ENCODE measurements at regions not wholly inside any gene's neighbourhood (a gene's known extent, or its start where the extent isn't known, plus 50 kb on each side); places are given as distances from the start of the nearest gene placed in this dataset.

DNA sequence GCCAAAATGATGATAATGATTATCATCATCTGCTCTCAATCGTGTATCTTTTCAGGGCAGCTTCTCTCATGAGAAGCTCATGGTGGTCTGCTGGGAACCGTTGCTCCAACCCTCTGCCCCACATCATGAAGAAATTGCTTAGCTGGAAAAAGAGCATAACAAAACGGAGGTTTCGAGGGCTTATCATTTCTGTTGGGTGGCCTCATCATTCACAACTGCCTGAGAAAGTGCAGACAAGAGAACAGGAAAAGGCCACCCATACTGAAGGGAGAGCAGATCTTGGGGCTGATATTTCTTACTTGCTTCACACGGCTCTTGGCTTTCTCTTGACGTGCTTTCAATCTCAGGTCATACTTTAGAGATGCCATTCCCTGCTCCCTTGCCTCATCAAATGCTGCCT, 471.6 kb downstream of the CD83 start:
- TF ChIP-seq, protein P1, sequence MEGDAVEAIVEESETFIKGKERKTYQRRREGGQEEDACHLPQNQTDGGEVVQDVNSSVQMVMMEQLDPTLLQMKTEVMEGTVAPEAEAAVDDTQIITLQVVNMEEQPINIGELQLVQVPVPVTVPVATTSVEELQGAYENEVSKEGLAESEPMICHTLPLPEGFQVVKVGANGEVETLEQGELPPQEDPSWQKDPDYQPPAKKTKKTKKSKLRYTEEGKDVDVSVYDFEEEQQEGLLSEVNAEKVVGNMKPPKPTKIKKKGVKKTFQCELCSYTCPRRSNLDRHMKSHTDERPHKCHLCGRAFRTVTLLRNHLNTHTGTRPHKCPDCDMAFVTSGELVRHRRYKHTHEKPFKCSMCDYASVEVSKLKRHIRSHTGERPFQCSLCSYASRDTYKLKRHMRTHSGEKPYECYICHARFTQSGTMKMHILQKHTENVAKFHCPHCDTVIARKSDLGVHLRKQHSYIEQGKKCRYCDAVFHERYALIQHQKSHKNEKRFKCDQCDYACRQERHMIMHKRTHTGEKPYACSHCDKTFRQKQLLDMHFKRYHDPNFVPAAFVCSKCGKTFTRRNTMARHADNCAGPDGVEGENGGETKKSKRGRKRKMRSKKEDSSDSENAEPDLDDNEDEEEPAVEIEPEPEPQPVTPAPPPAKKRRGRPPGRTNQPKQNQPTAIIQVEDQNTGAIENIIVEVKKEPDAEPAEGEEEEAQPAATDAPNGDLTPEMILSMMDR (IDR thresholded peaks at IDR 0.05; ENCODE audit: insufficient read depth, low read length, poor library complexity, severe bottlenecking), result no peak
- no peak for TF ChIP-seq EZH2phosphoT487 (conservative IDR thresholded peaks at IDR 0.05; ENCODE audit: low read length)
